GM12873 (cell line): ENCODE measurements at regions not wholly inside any gene's neighbourhood (a gene's known extent, or its start where the extent isn't known, plus 50 kb on each side); places are given as distances from the start of the nearest gene placed in this dataset.

ENCODE experiments used
- TF ChIP-seq, protein P1 (sequence below): IDR thresholded peaks from 2 replicates; pipeline ENCODE4 v1.5.1; 2012; ENCODE audit warnings: low read depth, mild to moderate bottlenecking, moderate library complexity, low read length, control low read depth; ENCODE audit not compliant: insufficient read depth; ENCODE audit errors: missing control alignments

DNA sequence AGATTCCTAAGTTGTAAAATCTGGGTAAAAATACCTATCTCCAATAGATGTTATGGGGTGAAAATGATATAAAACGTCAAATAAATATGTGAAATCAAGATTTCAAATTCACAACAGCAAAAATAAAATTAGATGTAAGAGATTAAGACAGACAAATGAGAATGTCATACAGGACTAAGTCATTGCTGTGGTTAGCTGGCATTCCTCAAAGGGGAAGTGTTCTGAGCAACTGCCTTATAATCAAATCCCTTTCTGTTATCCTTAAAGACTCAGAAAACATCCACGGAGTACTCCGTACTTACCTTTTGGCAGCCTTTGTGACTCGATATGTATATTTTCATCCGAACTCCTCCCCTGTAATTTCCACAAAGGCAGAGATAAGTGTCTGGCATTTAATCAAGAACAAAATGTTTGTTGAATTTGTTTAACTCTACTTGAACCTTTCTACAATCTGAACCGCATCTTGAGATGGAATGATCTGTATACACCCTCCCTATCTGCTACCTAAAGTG is 559.6 kb downstream of the GATA3 start:
- TF ChIP-seq, protein P1, sequence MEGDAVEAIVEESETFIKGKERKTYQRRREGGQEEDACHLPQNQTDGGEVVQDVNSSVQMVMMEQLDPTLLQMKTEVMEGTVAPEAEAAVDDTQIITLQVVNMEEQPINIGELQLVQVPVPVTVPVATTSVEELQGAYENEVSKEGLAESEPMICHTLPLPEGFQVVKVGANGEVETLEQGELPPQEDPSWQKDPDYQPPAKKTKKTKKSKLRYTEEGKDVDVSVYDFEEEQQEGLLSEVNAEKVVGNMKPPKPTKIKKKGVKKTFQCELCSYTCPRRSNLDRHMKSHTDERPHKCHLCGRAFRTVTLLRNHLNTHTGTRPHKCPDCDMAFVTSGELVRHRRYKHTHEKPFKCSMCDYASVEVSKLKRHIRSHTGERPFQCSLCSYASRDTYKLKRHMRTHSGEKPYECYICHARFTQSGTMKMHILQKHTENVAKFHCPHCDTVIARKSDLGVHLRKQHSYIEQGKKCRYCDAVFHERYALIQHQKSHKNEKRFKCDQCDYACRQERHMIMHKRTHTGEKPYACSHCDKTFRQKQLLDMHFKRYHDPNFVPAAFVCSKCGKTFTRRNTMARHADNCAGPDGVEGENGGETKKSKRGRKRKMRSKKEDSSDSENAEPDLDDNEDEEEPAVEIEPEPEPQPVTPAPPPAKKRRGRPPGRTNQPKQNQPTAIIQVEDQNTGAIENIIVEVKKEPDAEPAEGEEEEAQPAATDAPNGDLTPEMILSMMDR = no peak

DNA sequence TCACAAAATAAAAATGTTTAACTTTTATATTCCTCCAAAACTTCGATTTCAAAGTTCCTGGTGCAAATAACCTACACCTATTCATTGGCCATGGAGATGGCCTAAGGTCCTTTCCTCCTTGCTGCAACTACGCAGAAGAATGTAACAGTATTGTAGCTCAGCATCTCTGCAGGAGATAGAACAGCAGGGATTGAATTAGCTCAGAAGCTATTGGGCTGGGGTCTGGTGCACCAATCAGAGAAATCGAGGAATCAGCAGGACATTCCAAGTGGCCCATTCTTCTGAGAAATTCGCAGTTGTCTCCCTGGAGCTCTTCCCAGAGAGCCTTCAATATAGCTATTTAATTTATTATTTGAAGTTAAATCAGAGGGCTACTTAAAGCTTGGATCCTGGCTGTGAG is 560.6 kb downstream of the GATA3 start:
- TF ChIP-seq, protein P1 = no peak

DNA sequence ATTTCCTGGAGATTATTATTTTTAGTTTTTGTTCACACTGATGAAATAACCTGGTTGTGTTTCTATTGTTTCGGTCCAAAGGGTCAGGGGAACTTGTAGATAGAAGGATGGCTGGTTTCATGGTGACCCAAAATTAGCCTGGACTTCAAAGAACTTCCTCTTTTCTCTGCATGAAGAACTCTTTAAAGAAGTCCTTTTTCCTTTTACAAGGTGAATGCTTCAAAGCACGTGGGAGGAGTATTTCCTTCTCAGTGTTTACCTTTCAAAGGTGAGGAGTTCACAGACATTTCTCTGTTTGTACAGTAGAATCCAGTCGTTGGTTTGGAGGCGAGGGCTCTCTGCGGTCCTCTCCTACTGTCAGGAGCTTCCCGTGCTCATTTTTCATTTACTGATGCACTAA is 561.7 kb downstream of the GATA3 start:
- TF ChIP-seq, protein P1 = no peak

DNA sequence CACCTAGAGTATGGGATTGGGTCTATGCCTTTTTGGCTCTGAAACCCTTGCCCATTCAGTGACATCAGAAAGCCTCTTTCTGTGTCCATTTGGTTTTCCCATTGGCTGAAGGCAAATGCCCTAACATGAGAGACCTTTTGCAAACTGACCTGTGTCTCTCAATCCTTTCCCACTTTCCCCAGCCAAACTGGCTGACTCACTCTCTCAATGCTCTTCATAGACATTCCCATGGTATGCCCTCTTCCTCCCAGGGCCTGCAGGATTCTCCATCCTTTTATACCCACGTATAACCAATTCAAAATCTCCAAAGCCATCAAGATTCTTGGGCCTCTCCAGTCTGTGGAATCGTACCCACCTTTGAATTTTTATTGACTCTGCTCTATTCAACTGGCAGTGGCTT is 563.3 kb downstream of the GATA3 start:
- TF ChIP-seq, protein P1 = no peak

DNA sequence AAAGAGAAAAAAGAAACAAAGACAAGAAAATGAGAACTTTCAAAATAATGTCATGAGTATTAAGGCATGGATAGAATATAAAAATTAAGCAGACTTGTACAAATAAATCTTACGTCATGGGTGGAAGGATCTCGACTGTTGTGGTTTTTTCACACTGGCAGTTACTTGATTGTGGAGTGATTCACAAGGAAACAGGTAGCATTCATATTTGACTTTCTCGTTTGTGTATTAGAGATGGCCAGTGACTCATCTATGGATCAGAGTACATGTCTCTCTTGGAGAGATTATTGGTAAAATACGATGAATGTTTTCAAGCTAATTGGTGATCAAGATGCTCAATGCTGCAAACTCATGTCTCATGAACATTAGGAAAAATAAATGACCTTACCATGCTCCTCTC is 564.3 kb downstream of the GATA3 start:
- TF ChIP-seq, protein P1 = no peak

DNA sequence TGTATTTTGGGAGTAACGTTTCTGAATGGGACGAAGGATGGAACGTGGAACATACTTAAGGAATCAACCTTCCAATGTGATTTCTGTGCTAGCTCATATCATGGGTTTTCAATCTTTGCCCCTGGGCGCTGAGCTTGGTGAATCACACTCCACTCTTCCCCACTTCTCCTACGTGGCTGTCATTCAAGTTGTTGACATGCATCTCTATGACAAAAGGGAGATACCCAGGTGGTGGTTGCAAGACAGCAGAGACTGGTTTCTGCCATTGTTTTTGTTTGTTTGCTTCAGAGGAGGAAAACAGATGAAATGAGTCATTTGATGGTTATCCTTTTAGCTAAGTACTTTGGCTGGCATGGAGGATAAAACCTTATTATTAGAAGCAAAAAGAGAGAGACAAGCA is 573.9 kb downstream of the GATA3 start:
- TF ChIP-seq, protein P1 = no peak

DNA sequence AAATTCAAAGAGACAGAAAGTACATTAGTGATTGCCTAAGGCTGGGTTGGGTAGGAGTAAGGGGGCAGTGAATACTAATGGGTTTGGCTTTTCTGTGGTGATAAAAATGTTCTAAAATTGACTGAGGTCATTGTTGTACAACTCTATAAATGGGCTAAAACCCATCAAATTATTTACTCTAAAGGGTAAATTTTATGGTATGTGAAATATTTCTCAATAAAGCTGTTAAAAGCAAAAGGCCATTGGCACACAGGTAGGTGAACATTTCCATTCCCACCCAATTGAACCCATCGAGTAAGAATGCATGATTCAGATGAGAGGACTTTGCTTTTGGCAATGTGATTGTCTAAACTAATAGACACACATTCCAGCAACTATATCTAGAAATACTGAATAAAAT is 579.4 kb downstream of the GATA3 start:
- TF ChIP-seq, protein P1 = no peak
